Neuronal stem cell (in vitro differentiated cells): ENCODE measurements at regions not wholly inside any gene's neighbourhood (a gene's known extent, or its start where the extent isn't known, plus 50 kb on each side); places are given as distances from the start of the nearest gene placed in this dataset.
A peak's percentile ranks its signal among the peaks of the same experiment; 100 is the strongest.
"Not testable (repeated sequence)": the region's sequence is repeated elsewhere in the genome, so short reads cannot be mapped to it uniquely, and the experiment has no call there.

ENCODE experiments used
- DNase-seq: peaks from one replicate; pipeline ENCODE4 v3.0.0-alpha.2; 2013; ENCODE audit warnings: low spot score
- H2AFZ ChIP-seq: one replicate; pipeline ENCODE4 v1.6.1; 2013; ENCODE audit warnings: mild to moderate bottlenecking, low read length, inconsistent platforms
- H2AK5ac ChIP-seq: 2 replicates; pipeline ENCODE4 v1.6.1; 2013; ENCODE audit warnings: low read depth, mild to moderate bottlenecking, inconsistent platforms, low read length, moderate library complexity, mixed read lengths
- H2BK120ac ChIP-seq: 2 replicates; pipeline ENCODE4 v1.6.1; 2013; ENCODE audit warnings: low read depth, mild to moderate bottlenecking, inconsistent platforms, low read length, moderate library complexity, mixed read lengths
- H2BK12ac ChIP-seq: one replicate; pipeline ENCODE4 v1.6.1; 2013; ENCODE audit warnings: low read length, inconsistent platforms
- H2BK15ac ChIP-seq: 2 replicates; pipeline ENCODE4 v1.6.1; 2013; ENCODE audit warnings: mild to moderate bottlenecking, low read length, inconsistent platforms, mixed read lengths
- H2BK5ac ChIP-seq: one replicate; pipeline ENCODE4 v1.6.1; 2013; ENCODE audit warnings: inconsistent platforms, mild to moderate bottlenecking, low read length, moderate library complexity
- H3K14ac ChIP-seq: one replicate; pipeline ENCODE4 v1.6.1; 2013; ENCODE audit warnings: low read length, inconsistent platforms
- H3K18ac ChIP-seq: 2 replicates; pipeline ENCODE4 v1.6.1; 2013; ENCODE audit warnings: low read length, inconsistent platforms
- H3K23ac ChIP-seq: 2 replicates; pipeline ENCODE4 v1.6.1; 2013; ENCODE audit warnings: low read depth, mild to moderate bottlenecking, mixed read lengths, low read length, inconsistent platforms; ENCODE audit not compliant: poor library complexity
- H3K27ac ChIP-seq: replicated peaks from 3 replicates; pipeline ENCODE4 v1.5.1; 2013; ENCODE audit warnings: low read length, inconsistent platforms
- H3K27me3 ChIP-seq, 3 experiments: 2 replicates each; pipeline ENCODE4 v1.6.1; 2013; ENCODE audit warnings: low read length in 3 of 3, mild to moderate bottlenecking in 2 of 3, inconsistent platforms in 1 of 3, low read depth in 1 of 3, mixed read lengths in 1 of 3, moderate library complexity in 1 of 3; ENCODE audit not compliant: control insufficient read depth in 3 of 3, insufficient read depth in 3 of 3
- H3K36me3 ChIP-seq, 2 donors: replicated peaks in 1 of 2; 2 replicates each; pipeline ENCODE4 v1.6.1; 2013; ENCODE audit warnings: low read length in 2 of 2; ENCODE audit not compliant: control insufficient read depth in 2 of 2, insufficient read depth in 2 of 2
- H3K4ac ChIP-seq: 2 replicates; pipeline ENCODE4 v1.6.1; 2013; ENCODE audit warnings: inconsistent platforms, mild to moderate bottlenecking, low read length, moderate library complexity
- H3K4me1 ChIP-seq, 2 donors: 1 replicate in 1 of 2; 2 replicates in 1 of 2; pipeline ENCODE4 v1.6.1; 2013; ENCODE audit warnings: low read length in 2 of 2, low read depth in 1 of 2; ENCODE audit not compliant: control insufficient read depth in 2 of 2, insufficient read depth in 1 of 2
- H3K4me2 ChIP-seq: one replicate; pipeline ENCODE4 v1.6.1; 2013; ENCODE audit warnings: mild to moderate bottlenecking, low read length, inconsistent platforms; ENCODE audit not compliant: insufficient read depth, poor library complexity, severe bottlenecking
- H3K4me3 ChIP-seq, 2 donors: 2 replicates each; pipeline ENCODE4 v1.5.1; 2013; ENCODE audit warnings: low read length in 2 of 2, mild to moderate bottlenecking in 2 of 2, inconsistent platforms in 1 of 2, moderate library complexity in 1 of 2
- H3K79me1 ChIP-seq: one replicate; pipeline ENCODE4 v1.6.1; 2013; ENCODE audit warnings: low read depth, mild to moderate bottlenecking, inconsistent platforms, low read length, moderate library complexity
- H3K9ac ChIP-seq: one replicate; pipeline ENCODE4 v1.6.1; 2013; ENCODE audit warnings: mild to moderate bottlenecking, low read depth, low read length, inconsistent platforms; ENCODE audit not compliant: poor library complexity
- H3K9me3 ChIP-seq, 2 donors: replicated peaks in 1 of 2; 2 replicates each; pipeline versions ENCODE3 to v1.6.1; 2013; ENCODE audit warnings: low read length in 2 of 2, mild to moderate bottlenecking in 2 of 2, inconsistent platforms in 1 of 2, low read depth in 1 of 2, mixed read lengths in 1 of 2, moderate library complexity in 1 of 2; ENCODE audit not compliant: control insufficient read depth in 2 of 2, insufficient read depth in 1 of 2
- H4K8ac ChIP-seq: one replicate; pipeline ENCODE4 v1.6.1; 2013; ENCODE audit warnings: low read depth, mild to moderate bottlenecking, inconsistent platforms, low read length, moderate library complexity
- H4K91ac ChIP-seq: one replicate; pipeline ENCODE4 v1.6.1; 2013; ENCODE audit warnings: low read length, low read depth, mild to moderate bottlenecking, inconsistent platforms; ENCODE audit not compliant: poor library complexity
- WGBS, 2 donors: extraction: QIAGEN DNeasy Blood & Tissue Kit; methylation state at CpG; one replicate each; pipeline ENCODE4 v1.1.7; 2013; ENCODE audit warnings: missing lambda C conversion rate in 2 of 2, mixed read lengths in 1 of 2; ENCODE audit not compliant: insufficient read length in 2 of 2, insufficient replicate concordance in 1 of 2; ENCODE audit errors: extremely low coverage in 2 of 2; 5-methylcytosine and 5-hydroxymethylcytosine counted together

- not testable (repeated sequence) for H4K8ac ChIP-seq, H3K79me1 ChIP-seq, H3K27ac ChIP-seq, H3K4me1 ChIP-seq, H2AFZ ChIP-seq, H3K23ac ChIP-seq, DNase-seq, H2BK12ac ChIP-seq, H3K14ac ChIP-seq, H3K4me2 ChIP-seq, H2BK15ac ChIP-seq, H2AK5ac ChIP-seq, H3K36me3 ChIP-seq, H4K91ac ChIP-seq, H3K9ac ChIP-seq, H2BK120ac ChIP-seq, H3K18ac ChIP-seq, H3K27me3 ChIP-seq, H3K4me3 ChIP-seq, H2BK5ac ChIP-seq, H3K4ac ChIP-seq, H3K9me3 ChIP-seq
- no CpG with 5 or more reads among the region's 8 CpGs for WGBS, 2 donors
Observed at GRCh38 chr1:145482214-145482860, 56.9 kb upstream of the NBPF20 start.

DNA sequence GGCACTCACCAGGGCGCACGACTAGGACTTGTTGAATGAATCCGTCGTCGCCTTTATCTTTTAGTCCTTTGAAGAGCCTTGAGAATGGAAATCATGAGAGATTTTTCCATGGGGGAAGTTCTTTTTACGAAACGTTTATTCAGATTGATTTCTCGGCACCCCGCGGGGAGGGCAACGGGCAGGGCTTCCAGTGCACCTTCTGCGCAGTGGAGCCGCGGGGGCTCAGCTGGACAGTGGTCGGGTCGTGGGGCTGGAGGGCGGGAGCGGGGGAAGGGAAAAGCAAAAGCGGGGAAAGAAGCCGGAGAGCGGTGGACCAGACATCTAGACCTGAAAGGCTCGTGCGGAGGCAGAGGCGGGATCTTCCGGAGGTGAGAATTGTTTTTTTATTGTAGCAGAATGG lies 50.6 kb upstream of the NBPF20 start:
- H3K79me1 ChIP-seq, H3K23ac ChIP-seq, H2BK120ac ChIP-seq, H3K9ac ChIP-seq, H3K4me1 ChIP-seq, H2BK5ac ChIP-seq, H4K91ac ChIP-seq, H2AK5ac ChIP-seq, H3K27me3 ChIP-seq, H3K4ac ChIP-seq, H4K8ac ChIP-seq, H2BK15ac ChIP-seq, H3K27ac ChIP-seq, H3K9me3 ChIP-seq, H2BK12ac ChIP-seq, H3K36me3 ChIP-seq, H3K18ac ChIP-seq, H3K14ac ChIP-seq, DNase-seq: not testable (repeated sequence)
- peak overlapping the region; percentile 11 for H3K4me2 ChIP-seq
- H2AFZ ChIP-seq: peak overlapping the region; percentile 75
- peak overlapping the region; percentile 41 to 77 for H3K4me3 ChIP-seq
- no CpG with 5 or more reads among the region's 25 CpGs for WGBS, 2 donors

DNA sequence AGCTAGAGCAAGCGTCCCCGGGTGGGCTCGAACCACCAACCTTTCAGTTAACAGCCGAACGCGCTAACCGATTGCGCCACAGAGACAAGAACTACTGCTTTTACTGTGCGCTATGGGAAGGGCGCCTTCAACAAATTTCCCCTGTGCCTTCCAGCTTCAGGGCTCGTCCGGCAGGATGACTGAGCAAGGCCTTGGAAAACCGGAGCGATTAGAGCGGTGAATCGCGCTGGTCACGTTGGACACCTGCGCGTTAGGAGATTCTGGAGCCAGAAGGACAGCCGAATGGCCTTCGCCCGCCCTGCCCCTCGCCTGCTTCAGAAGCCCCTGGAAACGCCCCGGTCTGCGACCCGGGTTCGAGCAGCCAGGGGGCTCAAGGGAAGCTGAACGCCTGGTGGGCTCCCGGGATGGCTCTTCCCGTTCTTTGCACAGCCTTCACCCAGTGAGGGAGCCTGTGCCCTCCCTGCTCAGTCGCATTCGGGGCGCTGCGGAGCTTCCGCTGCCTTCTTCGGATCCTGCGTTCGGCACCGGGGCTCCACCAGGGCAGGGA lies 50.0 kb upstream of the NBPF20 start:
- H3K23ac ChIP-seq, DNase-seq, H2BK12ac ChIP-seq, H4K91ac ChIP-seq, H2AK5ac ChIP-seq, H3K79me1 ChIP-seq, H3K27me3 ChIP-seq, H3K14ac ChIP-seq, H3K9me3 ChIP-seq, H4K8ac ChIP-seq, H3K9ac ChIP-seq, H2BK15ac ChIP-seq, H2BK120ac ChIP-seq, H3K4ac ChIP-seq, H3K4me1 ChIP-seq, H3K27ac ChIP-seq, H3K4me2 ChIP-seq, H2BK5ac ChIP-seq, H3K18ac ChIP-seq, H3K36me3 ChIP-seq: not testable (repeated sequence)
- Histone ChIP-seq H2AFZ (peak overlapping the region; percentile 75), H3K4me3 (peak overlapping the region; percentile 41 to 77)
- WGBS, 2 donors: no CpG with 5 or more reads among the region's 41 CpGs
